ENCODE measurements at regions not wholly inside any gene's neighbourhood (a gene's known extent, or its start where the extent isn't known, plus 50 kb on each side); places are given as distances from the start of the nearest gene placed in this dataset.

- TF ChIP-seq CTCF (optimal IDR thresholded peaks at IDR 0.05 in 1 of 3, IDR thresholded peaks at IDR 0.05 in 1 of 3, conservative IDR thresholded peaks at IDR 0.05 in 1 of 3; ENCODE audit: extremely low read depth in 1 of 3, insufficient read depth in 2 of 3, low read length in 3 of 3) (no peak), EZH2 (IDR thresholded peaks at IDR 0.05; ENCODE audit: low read length) (no peak)
- H3K4me2 ChIP-seq (ENCODE audit: control insufficient read depth, extremely low read depth, insufficient read depth, low read depth, low read length): no peak overlapping the region
- dilution Hi-C loops (cut with MboI; ENCODE audit: extremely low pct_ligation_motif_present, low sequenced_read_pairs): no loop called here
- peaks cover 26% of the 10 kb centered on the region for H3K4me1 ChIP-seq (ENCODE audit: control insufficient read depth, extremely low read depth, insufficient read depth, low read length)
- no peak overlapping the region for H2AFZ ChIP-seq (ENCODE audit: control insufficient read depth, low read length)
- no peaks in the 10 kb centered on the region for H3K9me3 ChIP-seq (ENCODE audit: control insufficient read depth, low read depth, low read length)
- H3K27me3 ChIP-seq (ENCODE audit: control insufficient read depth, extremely low read depth, insufficient read depth, low read length): no peaks in the 10 kb centered on the region
- no peak overlapping the region for H3K27ac ChIP-seq (ENCODE audit: control insufficient read depth, insufficient read depth, low read length)
- DNase-seq (ENCODE audit: low read depth, low spot score) (no peak), FAIRE-seq (no peak)
- H4K20me1 ChIP-seq (ENCODE audit: control insufficient read depth, extremely low read depth, insufficient read depth, low read length): no peaks in the 10 kb centered on the region
- H3K4me3 ChIP-seq (ENCODE audit: control insufficient read depth in 2 of 3, extremely low read depth in 1 of 3, insufficient read depth in 2 of 3, low read depth in 1 of 3, low read length in 3 of 3): no peak overlapping the region
- no peak overlapping the region for H3K9ac ChIP-seq (ENCODE audit: control insufficient read depth, extremely low read depth, insufficient read depth, low read length)
- H3K9me1 ChIP-seq (ENCODE audit: control insufficient read depth, extremely low read depth, insufficient read depth, low read length): no peaks in the 10 kb centered on the region
- no peaks in the 10 kb centered on the region for H3K36me3 ChIP-seq (ENCODE audit: control insufficient read depth in 2 of 2, extremely low read depth in 1 of 2, insufficient read depth in 2 of 2, low read length in 2 of 2)
- peaks cover 72% of the 10 kb centered on the region for H3K79me2 ChIP-seq (ENCODE audit: control insufficient read depth, insufficient read depth, low read length)
These were observed 169.0 kb upstream of the IL12A start for GRCh38 chr3:159819676-159820075.

GRCh38 chr3:159821110-159821509, 167.5 kb upstream of the IL12A start:
- dilution Hi-C loops (cut with MboI; ENCODE audit: extremely low pct_ligation_motif_present, low sequenced_read_pairs): no loop called here
- Histone ChIP-seq H3K36me3 (ENCODE audit: control insufficient read depth in 2 of 2, extremely low read depth in 1 of 2, insufficient read depth in 2 of 2, low read length in 2 of 2) (no peaks in the 10 kb centered on the region), H3K27me3 (ENCODE audit: control insufficient read depth, extremely low read depth, insufficient read depth, low read length) (no peaks in the 10 kb centered on the region), H4K20me1 (ENCODE audit: control insufficient read depth, extremely low read depth, insufficient read depth, low read length) (no peaks in the 10 kb centered on the region), H3K9me1 (ENCODE audit: control insufficient read depth, extremely low read depth, insufficient read depth, low read length) (peaks cover 4% of the 10 kb centered on the region), H3K9ac (ENCODE audit: control insufficient read depth, extremely low read depth, insufficient read depth, low read length) (no peak overlapping the region), H3K9me3 (ENCODE audit: control insufficient read depth, low read depth, low read length) (no peaks in the 10 kb centered on the region), H3K27ac (ENCODE audit: control insufficient read depth, insufficient read depth, low read length) (peak overlapping the region; percentile 19), H3K4me1 (ENCODE audit: control insufficient read depth, extremely low read depth, insufficient read depth, low read length) (peaks cover 31% of the 10 kb centered on the region), H3K4me2 (ENCODE audit: control insufficient read depth, extremely low read depth, insufficient read depth, low read depth, low read length) (peak overlapping the region; percentile 50), H3K4me3 (ENCODE audit: control insufficient read depth in 2 of 3, extremely low read depth in 1 of 3, insufficient read depth in 2 of 3, low read depth in 1 of 3, low read length in 3 of 3) (no peak overlapping the region), H3K79me2 (ENCODE audit: control insufficient read depth, insufficient read depth, low read length) (peaks cover 70% of the 10 kb centered on the region), H2AFZ (ENCODE audit: control insufficient read depth, low read length) (no peak overlapping the region)
- FAIRE-seq: peak; percentile 26
- TF ChIP-seq EZH2 (IDR thresholded peaks at IDR 0.05; ENCODE audit: low read length): no peak
- TF ChIP-seq CTCF (optimal IDR thresholded peaks at IDR 0.05 in 1 of 3, IDR thresholded peaks at IDR 0.05 in 1 of 3, conservative IDR thresholded peaks at IDR 0.05 in 1 of 3; ENCODE audit: extremely low read depth in 1 of 3, insufficient read depth in 2 of 3, low read length in 3 of 3): no peak
- no peak for DNase-seq (ENCODE audit: low read depth, low spot score)
